ENCODE measurements at regions not wholly inside any gene's neighbourhood (a gene's known extent, or its start where the extent isn't known, plus 50 kb on each side); places are given as distances from the start of the nearest gene placed in this dataset.

- no peak for TF ChIP-seq TOE1 (IDR thresholded peaks at IDR 0.05; ENCODE audit: borderline replicate concordance)
- no peak for TF ChIP-seq TOE1 (CRISPR knock-in tag; IDR thresholded peaks at IDR 0.05; ENCODE audit: borderline replicate concordance, low read depth)
These were observed 67.9 kb upstream of the SEPTIN5 start (continued) for GRCh38 chr22:19646383-19646782.

- no peak overlapping the region for H3K4me2 ChIP-seq (ENCODE audit: insufficient read depth, low read length)
- no peak overlapping the region for H3K27ac ChIP-seq (ENCODE audit: extremely low read depth, low read depth, low read length)
- no peaks in the 10 kb centered on the region for H3K36me3 ChIP-seq (ENCODE audit: control insufficient read depth, insufficient read depth, low read length)
- H2AFZ ChIP-seq (ENCODE audit: low read depth, low read length) = no peak overlapping the region
- peaks cover 5 to 6% of the 10 kb centered on the region in 2 experiments; a peak in 3 of 5 replicates for H3K27me3 ChIP-seq (ENCODE audit: control insufficient read depth in 2 of 2, insufficient read depth in 2 of 2, low read length in 2 of 2)
- peaks cover 2% of the 10 kb centered on the region for H3K9me1 ChIP-seq (ENCODE audit: control insufficient read depth, insufficient read depth, low read length)
- BruUV-seq (replicated peaks) = no TSS peak
- 56% methylated on average over 3 of the region's 3 CpGs for WGBS (ENCODE audit: insufficient coverage, low coverage, missing lambda C conversion rate)
- H3K9me3 ChIP-seq (replicated peaks; ENCODE audit: control insufficient read depth, insufficient read depth, low read depth, low read length) = peaks cover 24% of the 10 kb centered on the region
- peaks cover 15 to 16% of the 10 kb centered on the region in 2 experiments; a peak in 4 of 5 replicates for H3K4me1 ChIP-seq (replicated peaks in 1 of 2; ENCODE audit: control insufficient read depth in 2 of 2, insufficient read depth in 2 of 2, low read length in 2 of 2)
- H3K79me2 ChIP-seq (ENCODE audit: control insufficient read depth, insufficient read depth, low read length) = no peaks in the 10 kb centered on the region
- no peak overlapping the region for H3K9ac ChIP-seq (ENCODE audit: insufficient read depth in 1 of 2, low read depth in 2 of 2, low read length in 2 of 2)
- ChIA-PET POLR2A (interaction anchor here (0.6 to 1.3 kb wide), 3 partner anchors 9 to 500 kb away, joined by 3 read pairs; no protein-coding TSS in a partner anchor), CTCF (ENCODE audit: low intra/inter-chr PET ratio) (no interaction called here)
- in situ Hi-C loops (cut with MboI) = no loop called here
- no peak overlapping the region for H3K4me3 ChIP-seq
- DNase-seq (ENCODE audit: extremely low read depth in 1 of 4, low spot score in 3 of 4) (peak in 2 of 4 experiments; percentile 51 to 58), FAIRE-seq (peak; percentile 69), ATAC-seq (no peak)
- intact Hi-C loops (cut with micrococcal nuclease) = no loop called here
- H4K20me1 ChIP-seq (replicated peaks; ENCODE audit: control insufficient read depth, insufficient read depth, low read length) = no peaks in the 10 kb centered on the region
- TF ChIP-seq CBX3 (IDR thresholded peaks at IDR 0.05; ENCODE audit: borderline replicate concordance in 1 of 2, low read length in 2 of 2) (peak; percentile 100), THAP7 (CRISPR knock-in tag; IDR thresholded peaks at IDR 0.05) (no peak), RERE (CRISPR knock-in tag; IDR thresholded peaks at IDR 0.05; ENCODE audit: borderline replicate concordance) (no peak), STAT5B (CRISPR knock-in tag; IDR thresholded peaks at IDR 0.05) (no peak), XRCC4 (IDR thresholded peaks at IDR 0.05; ENCODE audit: extremely low read depth, insufficient read depth, insufficient read length) (no peak), MAX (CRISPR knock-in tag; IDR thresholded peaks at IDR 0.05) (no peak), PREB (CRISPR knock-in tag; IDR thresholded peaks at IDR 0.05) (no peak), BACH1 (tag; IDR thresholded peaks at IDR 0.05) (no peak), PML (IDR thresholded peaks at IDR 0.05; ENCODE audit: low read length) (no peak), ZNF324 (CRISPR knock-in tag; IDR thresholded peaks at IDR 0.05) (no peak), ZFX (CRISPR knock-in tag; IDR thresholded peaks at IDR 0.05) (no peak), NUFIP1 (IDR thresholded peaks at IDR 0.05; ENCODE audit: partially characterized antibody) (peak; percentile 19)
These were observed 65.8 kb upstream of the SEPTIN5 start for GRCh38 chr22:19648419-19648929.
